ENCODE measurements at regions not wholly inside any gene's neighbourhood (a gene's known extent, or its start where the extent isn't known, plus 50 kb on each side); places are given as distances from the start of the nearest gene placed in this dataset.

DNA sequence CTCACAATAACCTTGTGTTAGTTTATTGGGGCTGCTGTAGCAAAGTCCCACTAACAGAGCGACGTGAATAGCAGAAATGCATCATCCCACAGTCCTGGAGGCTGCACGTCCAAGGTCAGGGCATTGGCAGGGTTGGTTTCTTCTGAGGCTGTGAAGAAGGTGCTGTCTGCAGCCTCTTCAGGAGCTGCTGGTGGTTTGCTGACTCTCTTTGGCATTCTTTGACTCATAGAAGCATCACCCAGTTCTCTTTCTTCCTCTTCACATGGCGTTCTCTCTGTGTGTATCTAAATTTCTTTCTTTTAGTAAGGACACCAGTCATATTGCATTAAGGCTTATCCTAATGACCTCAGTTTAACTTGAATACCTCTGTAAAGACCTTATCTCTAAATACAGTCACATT lies 428.4 kb upstream of the KLF6 start:
- Histone ChIP-seq H3K27me3 (no peaks in the 10 kb centered on the region), H3K36me3 (no peaks in the 10 kb centered on the region), H3K4me1 (peaks cover 7% of the 10 kb centered on the region), H3K4me3 (ENCODE audit: low read depth, low read length) (no peak overlapping the region), H3K9me3 (no peaks in the 10 kb centered on the region)
- no peak for DNase-seq
- TF ChIP-seq, protein P1, sequence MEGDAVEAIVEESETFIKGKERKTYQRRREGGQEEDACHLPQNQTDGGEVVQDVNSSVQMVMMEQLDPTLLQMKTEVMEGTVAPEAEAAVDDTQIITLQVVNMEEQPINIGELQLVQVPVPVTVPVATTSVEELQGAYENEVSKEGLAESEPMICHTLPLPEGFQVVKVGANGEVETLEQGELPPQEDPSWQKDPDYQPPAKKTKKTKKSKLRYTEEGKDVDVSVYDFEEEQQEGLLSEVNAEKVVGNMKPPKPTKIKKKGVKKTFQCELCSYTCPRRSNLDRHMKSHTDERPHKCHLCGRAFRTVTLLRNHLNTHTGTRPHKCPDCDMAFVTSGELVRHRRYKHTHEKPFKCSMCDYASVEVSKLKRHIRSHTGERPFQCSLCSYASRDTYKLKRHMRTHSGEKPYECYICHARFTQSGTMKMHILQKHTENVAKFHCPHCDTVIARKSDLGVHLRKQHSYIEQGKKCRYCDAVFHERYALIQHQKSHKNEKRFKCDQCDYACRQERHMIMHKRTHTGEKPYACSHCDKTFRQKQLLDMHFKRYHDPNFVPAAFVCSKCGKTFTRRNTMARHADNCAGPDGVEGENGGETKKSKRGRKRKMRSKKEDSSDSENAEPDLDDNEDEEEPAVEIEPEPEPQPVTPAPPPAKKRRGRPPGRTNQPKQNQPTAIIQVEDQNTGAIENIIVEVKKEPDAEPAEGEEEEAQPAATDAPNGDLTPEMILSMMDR (IDR thresholded peaks at IDR 0.05; ENCODE audit: low read depth, low read length) = no peak

DNA sequence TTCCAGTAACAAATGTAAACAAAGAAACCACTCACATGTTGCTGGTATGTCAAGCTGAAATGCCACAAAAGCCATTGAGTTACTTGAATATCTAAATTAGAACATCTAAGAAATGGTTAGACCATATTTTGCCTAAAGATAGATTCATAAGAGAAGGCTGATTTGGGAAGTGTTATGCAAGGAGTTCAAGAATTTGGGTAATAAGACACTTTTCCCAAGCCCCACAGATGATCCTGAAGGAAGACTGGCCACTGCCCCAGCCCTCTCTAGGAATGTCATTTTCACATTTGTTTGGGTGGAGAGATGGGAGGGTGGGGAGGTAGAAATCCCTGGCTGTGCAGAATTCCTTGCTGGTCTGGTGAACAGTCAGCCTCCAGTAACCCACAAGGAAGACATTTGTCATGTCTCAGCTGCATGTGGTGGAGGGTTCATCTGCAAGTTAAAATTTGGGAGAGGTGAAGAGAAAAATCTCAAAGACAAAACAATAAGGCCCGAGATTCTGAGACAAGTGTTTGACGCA lies 427.2 kb upstream of the KLF6 start:
- H3K36me3 ChIP-seq = no peaks in the 10 kb centered on the region
- TF ChIP-seq, protein P1 (IDR thresholded peaks at IDR 0.05; ENCODE audit: low read depth, low read length) = no peak
- peaks cover 7% of the 10 kb centered on the region for H3K4me1 ChIP-seq
- no peaks in the 10 kb centered on the region for H3K9me3 ChIP-seq
- DNase-seq = no peak
- no peak overlapping the region for H3K4me3 ChIP-seq (ENCODE audit: low read depth, low read length)
- no peaks in the 10 kb centered on the region for H3K27me3 ChIP-seq

DNA sequence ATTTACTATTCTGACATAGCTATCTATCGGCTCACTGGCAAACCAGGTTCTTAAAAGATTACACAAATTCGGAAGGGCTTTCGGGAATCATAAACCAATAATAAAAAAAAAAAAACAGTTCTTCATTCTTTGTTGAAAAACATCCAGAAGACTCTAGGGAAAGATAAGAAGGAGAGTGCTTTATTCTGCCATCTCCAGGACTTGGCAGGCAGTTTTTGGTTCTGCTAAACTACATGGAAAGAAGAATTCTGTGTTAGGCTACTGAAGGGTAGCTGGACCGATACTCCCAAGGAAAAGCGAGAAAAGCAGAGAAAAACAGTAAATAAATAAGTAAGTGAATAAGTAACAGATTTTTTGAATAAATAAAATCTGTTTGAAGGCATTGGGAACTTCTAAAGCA lies 423.5 kb upstream of the KLF6 start:
- no peaks in the 10 kb centered on the region; the same call in 1 of the 2 replicates for H3K9me3 ChIP-seq
- no peaks in the 10 kb centered on the region for H3K36me3 ChIP-seq
- TF ChIP-seq, protein P1 (IDR thresholded peaks at IDR 0.05; ENCODE audit: low read depth, low read length) = no peak
- no peak for DNase-seq
- H3K4me3 ChIP-seq (ENCODE audit: low read depth, low read length) = no peak overlapping the region
- H3K27me3 ChIP-seq = no peaks in the 10 kb centered on the region
- H3K4me1 ChIP-seq = no peaks in the 10 kb centered on the region

DNA sequence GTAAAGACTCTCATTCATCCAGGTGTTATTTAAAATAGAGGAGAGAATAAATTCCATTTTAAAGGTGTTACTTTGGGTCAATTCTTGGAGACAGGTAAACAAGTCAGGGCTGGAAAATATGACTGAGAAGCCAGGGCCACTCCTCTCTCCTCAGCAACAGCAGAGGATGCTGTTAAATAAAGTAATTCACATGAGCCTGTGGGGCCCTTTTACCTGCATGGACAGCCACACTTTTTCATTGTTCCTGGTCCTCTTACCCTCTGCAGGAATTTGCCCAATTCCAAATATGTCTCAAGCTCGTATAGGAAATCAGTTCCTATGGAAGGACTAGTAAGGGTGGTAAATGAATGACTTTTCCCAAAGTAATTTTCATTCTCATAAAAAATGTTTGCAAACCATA lies 420.1 kb upstream of the KLF6 start:
- no peaks in the 10 kb centered on the region for H3K36me3 ChIP-seq
- no peak for DNase-seq
- TF ChIP-seq, protein P1 (IDR thresholded peaks at IDR 0.05; ENCODE audit: low read depth, low read length) = no peak
- H3K27me3 ChIP-seq = no peaks in the 10 kb centered on the region
- H3K9me3 ChIP-seq = no peaks in the 10 kb centered on the region; the same call in 1 of the 2 replicates
- H3K4me3 ChIP-seq (ENCODE audit: low read depth, low read length) = no peak overlapping the region
- H3K4me1 ChIP-seq = no peaks in the 10 kb centered on the region

DNA sequence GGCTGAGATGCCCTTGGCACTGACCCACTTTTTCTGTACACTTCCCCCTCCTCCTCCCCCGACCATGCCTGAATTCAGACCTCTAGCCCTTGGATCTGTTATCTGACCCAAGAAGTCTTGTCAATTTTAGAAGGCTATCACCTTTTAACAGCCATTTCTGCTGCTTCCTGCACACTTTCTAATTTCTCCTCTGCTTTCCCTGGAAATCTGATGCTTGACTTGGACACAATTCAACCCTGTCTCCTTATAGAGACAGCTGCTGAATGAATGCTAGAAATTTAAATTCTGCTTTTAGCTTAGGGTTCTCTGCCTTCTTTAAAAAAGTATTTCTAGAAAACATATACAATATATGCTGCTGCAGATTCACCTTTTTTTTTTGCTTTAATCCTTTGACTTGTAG lies 417.9 kb upstream of the KLF6 start:
- Histone ChIP-seq H3K4me1 (no peaks in the 10 kb centered on the region), H3K4me3 (ENCODE audit: low read depth, low read length) (no peak overlapping the region), H3K9me3 (no peaks in the 10 kb centered on the region; the same call in 1 of the 2 replicates), H3K27me3 (no peaks in the 10 kb centered on the region), H3K36me3 (no peaks in the 10 kb centered on the region)
- TF ChIP-seq, protein P1 (IDR thresholded peaks at IDR 0.05; ENCODE audit: low read depth, low read length) = no peak
- no peak for DNase-seq

DNA sequence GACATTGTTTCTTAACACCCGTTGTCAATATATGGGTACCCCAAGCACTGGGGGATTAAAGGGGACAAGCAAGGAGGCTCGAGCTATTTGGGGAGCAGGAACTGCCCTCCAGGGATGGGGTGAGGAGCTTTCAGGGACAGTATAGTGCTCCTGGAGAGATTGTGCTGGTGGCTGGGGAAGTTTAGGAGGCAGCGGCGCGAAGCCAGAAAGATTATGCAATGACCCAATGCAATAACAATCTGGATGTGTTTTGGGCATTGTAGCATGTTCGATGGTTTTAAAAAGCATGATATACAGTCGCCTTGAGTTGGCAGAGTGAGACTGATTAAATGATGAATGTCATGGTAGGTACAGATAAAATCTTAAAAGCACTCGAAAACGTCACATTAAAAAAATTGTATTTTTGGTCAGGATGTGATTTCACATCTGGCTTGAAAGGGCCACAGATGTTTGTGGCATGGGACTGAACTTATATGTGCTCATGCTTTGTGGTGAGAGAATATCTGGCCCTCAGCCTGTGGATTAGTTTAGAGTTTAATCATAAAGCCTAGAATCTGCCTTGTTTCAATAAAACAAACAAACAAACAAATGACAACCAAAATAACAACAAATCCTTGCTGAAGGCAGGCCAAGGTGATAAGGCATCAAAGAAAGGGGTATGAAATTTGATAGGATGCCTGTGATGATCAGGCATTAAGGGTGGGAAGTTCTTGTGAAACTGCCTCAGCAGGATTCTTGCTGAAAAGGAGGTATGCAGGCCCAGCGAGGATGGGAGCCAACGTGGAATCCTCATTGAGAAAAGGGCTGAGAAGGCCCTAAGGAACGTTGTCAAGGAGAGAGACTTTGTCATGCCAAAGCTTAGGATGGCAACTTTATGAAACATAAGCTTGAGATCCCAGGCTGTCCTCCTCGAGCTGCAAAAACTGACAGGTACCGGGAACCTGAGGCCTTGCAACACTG lies 417.1 kb upstream of the KLF6 start:
- no peak overlapping the region for H3K4me3 ChIP-seq (ENCODE audit: low read depth, low read length)
- H3K27me3 ChIP-seq = no peaks in the 10 kb centered on the region
- no peaks in the 10 kb centered on the region; the same call in 1 of the 2 replicates for H3K9me3 ChIP-seq
- DNase-seq = peak; percentile 11
- TF ChIP-seq, protein P1 (IDR thresholded peaks at IDR 0.05; ENCODE audit: low read depth, low read length) = no peak
- no peaks in the 10 kb centered on the region for H3K4me1 ChIP-seq
- no peaks in the 10 kb centered on the region for H3K36me3 ChIP-seq
